H1 (cell line): ENCODE measurements at regions not wholly inside any gene's neighbourhood (a gene's known extent, or its start where the extent isn't known, plus 50 kb on each side); places are given as distances from the start of the nearest gene placed in this dataset.

Experiments used
- CTCF ChIA-PET: fragments of 300-600 bp; sonication (Branson Sonifier 250); formaldehyde crosslinking; loops from one replicate; lab custom pipeline; 2021; ENCODE audit not compliant: partially characterized antibody; lab: Charles Lee
- POLR2A ChIA-PET: fragments of 300-600 bp; sonication (Branson Sonifier 250); formaldehyde crosslinking; loops from one replicate; lab custom pipeline; 2021; ENCODE audit warnings: inconsistent platforms; ENCODE audit not compliant: partially characterized antibody; lab: Charles Lee
- DNase-seq, 2 experiments: peaks; one replicate each; pipeline versions ENCODE4 v3.0.0 to v3.0.0-alpha.2; 2010 to 2022; ENCODE audit warnings: low spot score in 2 of 2, low read depth in 1 of 2, mixed read lengths in 1 of 2
- FAIRE-seq: peaks from 2 replicates; lab custom pipeline; 2011; peaks lifted over from hg19 to GRCh38; lab: Jason Lieb, UNC
- H2AFZ ChIP-seq: 2 replicates; pipeline ENCODE4 v1.8.1; 2012; ENCODE audit warnings: low read length, inconsistent platforms
- H2AK5ac ChIP-seq: 2 replicates; pipeline ENCODE4 v1.6.1; 2013; ENCODE audit warnings: low read depth, low read length
- H2BK120ac ChIP-seq: replicated peaks from 2 replicates; pipeline ENCODE3; 2013; ENCODE audit warnings: low read depth, low read length, inconsistent platforms
- H2BK12ac ChIP-seq: 2 replicates; pipeline ENCODE4 v1.6.1; 2013; ENCODE audit warnings: low read depth, low read length
- H2BK15ac ChIP-seq: 2 replicates; pipeline ENCODE4 v1.6.1; 2013; ENCODE audit warnings: low read length
- H2BK20ac ChIP-seq: 2 replicates; pipeline ENCODE4 v1.6.1; 2013; ENCODE audit warnings: low read length
- H2BK5ac ChIP-seq: 2 replicates; pipeline ENCODE4 v1.6.1; 2013; ENCODE audit warnings: low read depth, low read length
- H3K14ac ChIP-seq: 2 replicates; pipeline ENCODE4 v1.6.1; 2013; ENCODE audit warnings: inconsistent platforms; ENCODE audit not compliant: insufficient read length
- H3K18ac ChIP-seq: 2 replicates; pipeline ENCODE4 v1.6.1; 2013; ENCODE audit warnings: low read length; ENCODE audit errors: extremely low read depth
- H3K23ac ChIP-seq: 2 replicates; pipeline ENCODE4 v1.6.1; 2013; ENCODE audit warnings: inconsistent platforms; ENCODE audit not compliant: insufficient read length
- H3K23me2 ChIP-seq: 2 replicates; pipeline ENCODE4 v1.6.1; 2013; ENCODE audit warnings: low read depth, low read length
- H3K27ac ChIP-seq: 2 replicates; pipeline ENCODE4 v1.6.1; 2011; ENCODE audit warnings: low read depth, low read length, inconsistent platforms
- H3K27me3 ChIP-seq, 4 experiments: replicated peaks in 1 of 4; 1 replicate in 1 of 4; 2 replicates in 3 of 4; pipeline versions ENCODE4 v1.6.1 to v1.8.1; 2011 to 2013; ENCODE audit warnings: low read length in 3 of 4, mild to moderate bottlenecking in 3 of 4, inconsistent platforms in 2 of 4, mixed read lengths in 2 of 4, moderate library complexity in 1 of 4; ENCODE audit not compliant: control insufficient read depth in 3 of 4, insufficient read depth in 3 of 4; ENCODE audit errors: extremely low read depth in 1 of 4
- H3K36me3 ChIP-seq, 4 experiments: 2 replicates each; pipeline versions ENCODE4 v1.6.1 to v1.8.1; 2011 to 2013; ENCODE audit warnings: mild to moderate bottlenecking in 4 of 4, low read length in 3 of 4, moderate library complexity in 2 of 4, control low read depth in 1 of 4, inconsistent platforms in 1 of 4; ENCODE audit not compliant: insufficient read depth in 4 of 4, control insufficient read depth in 2 of 4
- H3K4ac ChIP-seq: replicated peaks from 2 replicates; pipeline ENCODE3; 2013; ENCODE audit warnings: low read length, low read depth, mixed read lengths, inconsistent platforms; ENCODE audit not compliant: insufficient read length
- H3K4me1 ChIP-seq, 4 experiments: replicated peaks in 1 of 4; 1 replicate in 1 of 4; 2 replicates in 3 of 4; pipeline versions ENCODE4 v1.6.1 to v1.8.1; 2011 to 2013; ENCODE audit warnings: low read length in 3 of 4, inconsistent platforms in 2 of 4, mixed read lengths in 1 of 4; ENCODE audit not compliant: insufficient read depth in 4 of 4, control insufficient read depth in 3 of 4
- H3K4me2 ChIP-seq, 2 experiments: 2 replicates each; pipeline versions ENCODE4 v1.6.1 to v1.8.1; 2011 to 2013; ENCODE audit warnings: low read depth in 2 of 2, low read length in 2 of 2, control low read depth in 1 of 2, inconsistent platforms in 1 of 2, mild to moderate bottlenecking in 1 of 2; ENCODE audit not compliant: insufficient read depth in 1 of 2
- H3K4me3 ChIP-seq, 4 experiments: fragments of 200-600, 300-600 bp in 1 of 4; sonication (generic), shearing (Covaris generic), sonication (Bioruptor Twin) in 1 of 4; 2 replicates each; pipeline versions ENCODE4 v1.5.1 to v1.8.1; 2011 to 2016; ENCODE audit warnings: low read length in 4 of 4, low read depth in 3 of 4, control low read depth in 2 of 4, inconsistent platforms in 2 of 4, mild to moderate bottlenecking in 2 of 4, mixed read lengths in 1 of 4, moderate library complexity in 1 of 4; ENCODE audit not compliant: insufficient read depth in 2 of 4; ENCODE audit errors: extremely low read depth in 1 of 4
- H3K56ac ChIP-seq: replicated peaks from 2 replicates; pipeline ENCODE3; 2013; ENCODE audit warnings: low read depth, mild to moderate bottlenecking, mixed read lengths, low read length, inconsistent platforms; ENCODE audit not compliant: insufficient read length
- H3K79me1 ChIP-seq: 2 replicates; pipeline ENCODE4 v1.6.1; 2013; ENCODE audit warnings: low read depth, low read length, control low read depth
- H3K79me2 ChIP-seq, 2 experiments: 2 replicates each; pipeline versions ENCODE4 v1.6.1 to v1.8.1; 2012 to 2013; ENCODE audit warnings: low read length in 2 of 2, mild to moderate bottlenecking in 2 of 2, inconsistent platforms in 1 of 2; ENCODE audit not compliant: insufficient read depth in 2 of 2, control insufficient read depth in 1 of 2
- H3K9ac ChIP-seq, 4 experiments: replicated peaks in 1 of 4; 1 replicate in 1 of 4; 2 replicates in 3 of 4; pipeline versions ENCODE4 v1.6.1 to v1.8.1; 2011 to 2013; ENCODE audit warnings: low read depth in 3 of 4, low read length in 3 of 4, control low read depth in 2 of 4, mild to moderate bottlenecking in 2 of 4, moderate library complexity in 2 of 4, inconsistent platforms in 1 of 4; ENCODE audit errors: extremely low read depth in 1 of 4
- H3K9me3 ChIP-seq, 2 experiments: 2 replicates each; pipeline versions ENCODE4 v1.6.1 to v1.8.1; 2012 to 2013; ENCODE audit warnings: mild to moderate bottlenecking in 2 of 2, moderate library complexity in 2 of 2, control low read depth in 1 of 2, inconsistent platforms in 1 of 2, low read depth in 1 of 2, low read length in 1 of 2, mixed read lengths in 1 of 2; ENCODE audit not compliant: insufficient read depth in 2 of 2
- H4K20me1 ChIP-seq, 2 experiments: replicated peaks in 1 of 2; 2 replicates each; pipeline versions ENCODE3 to v1.8.1; 2011 to 2013; ENCODE audit warnings: inconsistent platforms in 2 of 2, low read length in 2 of 2, mild to moderate bottlenecking in 1 of 2; ENCODE audit not compliant: insufficient read depth in 2 of 2, control insufficient read depth in 1 of 2
- H4K5ac ChIP-seq: 2 replicates; pipeline ENCODE4 v1.6.1; 2013; ENCODE audit warnings: low read length, low read depth, mixed read lengths, inconsistent platforms; ENCODE audit not compliant: insufficient read length
- H4K8ac ChIP-seq: 2 replicates; pipeline ENCODE4 v1.8.0; 2013; ENCODE audit warnings: mild to moderate bottlenecking, moderate library complexity, low read length, inconsistent platforms; ENCODE audit not compliant: insufficient read depth; ENCODE audit errors: extremely low read depth
- H4K91ac ChIP-seq: replicated peaks from 2 replicates; pipeline ENCODE3; 2013; ENCODE audit warnings: low read length, mixed read lengths, inconsistent platforms; ENCODE audit not compliant: insufficient read length
- BCL11A ChIP-seq, 2 experiments: IDR thresholded peaks; one replicate each; pipeline ENCODE4 v1.6.1; 2011; ENCODE audit warnings: low read depth in 2 of 2, low read length in 2 of 2, mild to moderate bottlenecking in 2 of 2
- CEBPB ChIP-seq: IDR thresholded peaks from 2 replicates; pipeline ENCODE4 v1.6.1; 2012; ENCODE audit warnings: low read depth, low read length
- FOSL1 ChIP-seq: IDR thresholded peaks from 2 replicates; pipeline ENCODE4 v1.6.1; 2011; ENCODE audit warnings: mild to moderate bottlenecking, low read depth, low read length, moderate library complexity; ENCODE audit not compliant: insufficient read depth
- NANOG ChIP-seq: IDR thresholded peaks from 2 replicates; pipeline ENCODE4 v1.6.1; 2011; ENCODE audit warnings: low read length, low read depth, mild to moderate bottlenecking, inconsistent platforms; ENCODE audit not compliant: insufficient read depth, poor library complexity, severe bottlenecking
- NRF1 ChIP-seq: IDR thresholded peaks from 2 replicates; pipeline ENCODE4 v1.6.1; 2011; ENCODE audit warnings: mild to moderate bottlenecking, low read depth, low read length, improper control_type of control experiment
- POLR2AphosphoS5 ChIP-seq: IDR thresholded peaks from 2 replicates; pipeline ENCODE4 v1.6.1; 2011; ENCODE audit warnings: low read depth, low read length
- RBBP5 ChIP-seq: IDR thresholded peaks from 2 replicates; pipeline ENCODE4 v1.7.1; 2012; ENCODE audit warnings: low read depth, mild to moderate bottlenecking, inconsistent platforms, low read length, moderate library complexity, borderline replicate concordance
- SAP30 ChIP-seq: fragments of 300-600 bp; sonication (generic); IDR thresholded peaks from 2 replicates; pipeline ENCODE4 v1.7.1; 2012; ENCODE audit warnings: low read length, moderate library complexity, mild to moderate bottlenecking, inconsistent platforms; ENCODE audit not compliant: insufficient read depth, insufficient replicate concordance
- SIN3A ChIP-seq, 2 experiments: IDR thresholded peaks in 1 of 2; conservative IDR thresholded peaks in 1 of 2; 2 replicates each; pipeline ENCODE4 v1.6.1; 2011 to 2012; ENCODE audit warnings: low read length in 2 of 2, improper control_type of control experiment in 1 of 2, low read depth in 1 of 2, mild to moderate bottlenecking in 1 of 2
- SIRT6 ChIP-seq: IDR thresholded peaks from one replicate; pipeline ENCODE4 v1.7.1; 2012; ENCODE audit warnings: low read length, inconsistent platforms
- SP2 ChIP-seq: IDR thresholded peaks from 2 replicates; pipeline ENCODE4 v1.6.1; 2012; ENCODE audit warnings: mild to moderate bottlenecking, low read length, inconsistent platforms
- TEAD4 ChIP-seq: IDR thresholded peaks from 2 replicates; pipeline ENCODE4 v1.6.1; 2012; ENCODE audit warnings: low read depth, low read length, inconsistent platforms, mixed read lengths
- WGBS, 2 experiments: shearing (Covaris generic) in 1 of 2; methylation state at CpG; one replicate each; pipeline versions ENCODE4 v1.1.6 to v1.1.7; 2013 to 2015; ENCODE audit warnings: low lambda C conversion rate in 2 of 2, mixed read lengths in 2 of 2, inconsistent platforms in 1 of 2, low coverage in 1 of 2, missing lambda C conversion rate in 1 of 2; ENCODE audit not compliant: insufficient replicate concordance in 2 of 2, insufficient coverage in 1 of 2, insufficient read length in 1 of 2; ENCODE audit errors: extremely low coverage in 1 of 2, missing lambda C conversion rate in 1 of 2; 5-methylcytosine and 5-hydroxymethylcytosine counted together
- TF ChIP-seq, protein P1 (sequence below): IDR thresholded peaks from 2 replicates; pipeline ENCODE4 v1.6.1; 2012; ENCODE audit warnings: inconsistent platforms

DNA sequence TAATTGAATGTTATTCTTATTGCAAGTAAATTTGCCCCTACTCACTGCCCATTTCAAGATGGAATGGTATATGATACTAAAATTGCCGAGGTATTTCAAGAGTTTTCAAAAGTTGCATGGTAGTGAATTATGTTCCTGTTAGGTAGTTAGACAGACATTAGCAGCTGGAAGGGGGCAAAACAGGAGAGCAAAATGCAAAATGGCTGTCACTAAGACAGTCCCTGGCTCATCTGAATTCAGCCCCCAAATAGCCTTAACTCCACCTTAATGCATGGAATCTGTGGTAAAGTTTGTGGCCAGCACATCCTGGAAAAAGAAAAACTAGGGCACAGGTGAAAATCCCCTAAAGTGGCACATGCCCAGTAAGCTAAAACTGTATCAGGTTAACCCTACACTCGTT is 894.9 kb downstream of the NXPH1 start:
- POLR2A ChIA-PET, result no interaction called here
- whole genome bisulfite sequencing, 2 experiments, result 85% methylated on average over 2 of the region's 2 CpGs; no CpG with 5 or more reads in 1 of the 2 experiments
- H2BK120ac ChIP-seq, result no peak overlapping the region
- no peak overlapping the region for H3K27ac ChIP-seq
- no peak overlapping the region for H2BK12ac ChIP-seq
- CTCF ChIA-PET, result no interaction called here
- no peaks in the 10 kb centered on the region for H3K79me1 ChIP-seq
- H2BK20ac ChIP-seq, result no peak overlapping the region
- no peak overlapping the region for H4K5ac ChIP-seq
- no peak overlapping the region for H3K4me2 ChIP-seq
- no peak overlapping the region for H3K23ac ChIP-seq
- H3K9me3 ChIP-seq, result no peaks in the 10 kb centered on the region
- DNase-seq (no peak), FAIRE-seq (no peak)
- no peak overlapping the region for H3K4me3 ChIP-seq
- H3K4me1 ChIP-seq, result no peaks in the 10 kb centered on the region
- no peak overlapping the region for H4K91ac ChIP-seq
- H2AK5ac ChIP-seq, result no peak overlapping the region
- H3K14ac ChIP-seq, result no peak overlapping the region
- H3K56ac ChIP-seq, result no peak overlapping the region
- H4K20me1 ChIP-seq, result no peaks in the 10 kb centered on the region
- H3K18ac ChIP-seq, result no peak overlapping the region
- no peak overlapping the region for H3K9ac ChIP-seq
- no peak overlapping the region for H2BK5ac ChIP-seq
- no peak overlapping the region for H4K8ac ChIP-seq
- H3K36me3 ChIP-seq, result no peaks in the 10 kb centered on the region
- no peak overlapping the region for H3K4ac ChIP-seq
- H2AFZ ChIP-seq, result 0 out of 2 replicates have a peak overlapping the region, but pooled peaks have one; percentile 30
- TF ChIP-seq FOSL1 (no peak), SAP30 (no peak), RBBP5 (no peak), NRF1 (no peak), SP2 (no peak), SIN3A (conservative IDR thresholded peaks at IDR 0.05 in 1 of 2, IDR thresholded peaks at IDR 0.05 in 1 of 2; ENCODE audit: low read depth in 1 of 2, low read length in 2 of 2) (no peak), SIRT6 (no peak), NANOG (no peak), POLR2AphosphoS5 (no peak), CEBPB (no peak), TEAD4 (no peak), BCL11A (IDR thresholded peaks at IDR 0.05; ENCODE audit: low read depth in 2 of 2, low read length in 2 of 2) (no peak)
- TF ChIP-seq, protein P1, sequence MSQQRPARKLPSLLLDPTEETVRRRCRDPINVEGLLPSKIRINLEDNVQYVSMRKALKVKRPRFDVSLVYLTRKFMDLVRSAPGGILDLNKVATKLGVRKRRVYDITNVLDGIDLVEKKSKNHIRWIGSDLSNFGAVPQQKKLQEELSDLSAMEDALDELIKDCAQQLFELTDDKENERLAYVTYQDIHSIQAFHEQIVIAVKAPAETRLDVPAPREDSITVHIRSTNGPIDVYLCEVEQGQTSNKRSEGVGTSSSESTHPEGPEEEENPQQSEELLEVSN, result no peak
- no peaks in the 10 kb centered on the region for H3K23me2 ChIP-seq
- H2BK15ac ChIP-seq, result no peak overlapping the region
- no peaks in the 10 kb centered on the region for H3K27me3 ChIP-seq
- no peaks in the 10 kb centered on the region for H3K79me2 ChIP-seq
